ENCODE measurements at regions not wholly inside any gene's neighbourhood (a gene's known extent, or its start where the extent isn't known, plus 50 kb on each side); places are given as distances from the start of the nearest gene placed in this dataset.

GRCh38 chr11:135031205-135031989 is 619.4 kb upstream of the B3GAT1 start:
- no peak overlapping the region for H3K4me2 ChIP-seq
- no peak overlapping the region for H3K4me3 ChIP-seq
- TF ChIP-seq EZH2 (IDR thresholded peaks at IDR 0.05) (no peak), CTCF (IDR thresholded peaks at IDR 0.05) (no peak), EZH2phosphoT487 (IDR thresholded peaks at IDR 0.05) (no peak)
- H3K27me3 Mint-ChIP-seq (ENCODE audit: insufficient read depth, low read depth), result peaks cover 18% of the 10 kb centered on the region
- no peaks in the 10 kb centered on the region for H3K9me3 ChIP-seq (ENCODE audit: low read depth)
- no peak overlapping the region for H2AFZ ChIP-seq (replicated peaks)
- H3K27me3 ChIP-seq, result no peaks in the 10 kb centered on the region
- no peaks in the 10 kb centered on the region for H3K36me3 ChIP-seq
- H3K4me1 ChIP-seq, result no peaks in the 10 kb centered on the region
- no peak overlapping the region for H3K9ac ChIP-seq
- no peak overlapping the region for H3K4me3 Mint-ChIP-seq
- DNase-seq (ENCODE audit: low spot score), result no peak
- no peaks in the 10 kb centered on the region for H3K36me3 Mint-ChIP-seq
- no peaks in the 10 kb centered on the region for H3K9me3 Mint-ChIP-seq
- H3K27ac ChIP-seq, result no peak overlapping the region
- no peak overlapping the region for H3K27ac Mint-ChIP-seq
- H3K4me1 Mint-ChIP-seq, result peaks cover 9% of the 10 kb centered on the region
- no peaks in the 10 kb centered on the region for H3F3A ChIP-seq (ENCODE audit: low read depth)
- H3K79me2 ChIP-seq (ENCODE audit: low read depth), result no peaks in the 10 kb centered on the region
- peaks cover 4% of the 10 kb centered on the region for H4K20me1 ChIP-seq (ENCODE audit: low read depth)

DNA sequence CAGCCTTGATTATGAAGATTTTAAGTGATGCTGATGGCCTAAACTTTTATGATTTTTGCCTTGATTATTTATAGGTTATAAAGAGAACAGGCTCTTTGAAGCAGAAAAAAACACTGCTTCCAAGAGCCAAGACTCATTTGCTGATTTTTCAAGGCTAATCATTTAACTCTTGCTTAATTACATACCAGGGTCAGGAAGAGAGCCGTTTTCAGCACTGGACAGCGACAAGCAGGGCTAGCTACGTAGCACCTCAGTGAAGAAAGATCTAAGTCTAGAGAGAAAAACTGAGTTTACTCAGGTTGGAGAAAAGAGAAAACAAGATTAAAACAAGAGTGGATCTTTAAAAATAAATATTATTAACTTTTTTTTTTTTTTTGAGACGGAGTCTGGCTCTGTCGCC is 615.4 kb upstream of the B3GAT1 start:
- H3K4me2 ChIP-seq, result no peak overlapping the region
- TF ChIP-seq EZH2phosphoT487 (IDR thresholded peaks at IDR 0.05) (no peak), EZH2 (IDR thresholded peaks at IDR 0.05) (no peak), CTCF (IDR thresholded peaks at IDR 0.05) (no peak)
- Mint-ChIP-seq H3K27me3 (ENCODE audit: insufficient read depth, low read depth) (peaks cover 8% of the 10 kb centered on the region), H3K27ac (no peak overlapping the region), H3K36me3 (no peaks in the 10 kb centered on the region), H3K4me1 (no peaks in the 10 kb centered on the region), H3K4me3 (peak overlapping the region; percentile 5), H3K9me3 (no peaks in the 10 kb centered on the region)
- no peak overlapping the region for H3K27ac ChIP-seq
- peak; percentile 82 for DNase-seq (ENCODE audit: low spot score)
- H3K9ac ChIP-seq, result no peak overlapping the region
- peaks cover 8% of the 10 kb centered on the region for H3K4me1 ChIP-seq
- no peak overlapping the region for H3K4me3 ChIP-seq
- H3K27me3 ChIP-seq, result no peaks in the 10 kb centered on the region
- H3K9me3 ChIP-seq (ENCODE audit: low read depth), result no peaks in the 10 kb centered on the region
- H3K79me2 ChIP-seq (ENCODE audit: low read depth), result no peaks in the 10 kb centered on the region
- H3K36me3 ChIP-seq, result no peaks in the 10 kb centered on the region
- no peaks in the 10 kb centered on the region for H3F3A ChIP-seq (ENCODE audit: low read depth)
- H4K20me1 ChIP-seq (ENCODE audit: low read depth), result peaks cover 4% of the 10 kb centered on the region
- H2AFZ ChIP-seq (replicated peaks), result no peak overlapping the region

- Histone ChIP-seq H3K79me2 (ENCODE audit: low read depth) (no peaks in the 10 kb centered on the region), H3K9me3 (ENCODE audit: low read depth) (no peaks in the 10 kb centered on the region), H3K4me3 (no peak overlapping the region), H2AFZ (replicated peaks) (no peak overlapping the region), H3K4me2 (no peak overlapping the region), H3K36me3 (no peaks in the 10 kb centered on the region), H3K27ac (no peak overlapping the region), H3K4me1 (peaks cover 8% of the 10 kb centered on the region), H3K9ac (no peak overlapping the region), H3K27me3 (no peaks in the 10 kb centered on the region), H3F3A (ENCODE audit: low read depth) (no peaks in the 10 kb centered on the region), H4K20me1 (ENCODE audit: low read depth) (peaks cover 4% of the 10 kb centered on the region)
- peaks cover 6% of the 10 kb centered on the region for H3K9me3 Mint-ChIP-seq
- H3K4me3 Mint-ChIP-seq, result no peak overlapping the region
- no peak for DNase-seq (ENCODE audit: low spot score)
- no peaks in the 10 kb centered on the region for H3K36me3 Mint-ChIP-seq
- TF ChIP-seq EZH2 (IDR thresholded peaks at IDR 0.05), result no peak
- no peak for TF ChIP-seq EZH2phosphoT487 (IDR thresholded peaks at IDR 0.05)
- no peak for TF ChIP-seq CTCF (IDR thresholded peaks at IDR 0.05)
- H3K4me1 Mint-ChIP-seq, result peaks cover 9% of the 10 kb centered on the region
- H3K27me3 Mint-ChIP-seq (ENCODE audit: insufficient read depth, low read depth), result peaks cover 14% of the 10 kb centered on the region
- no peak overlapping the region for H3K27ac Mint-ChIP-seq
Observed at GRCh38 chr11:135023499-135023898, 611.5 kb upstream of the B3GAT1 start.
